ENCODE measurements at regions not wholly inside any gene's neighbourhood (a gene's known extent, or its start where the extent isn't known, plus 50 kb on each side); places are given as distances from the start of the nearest gene placed in this dataset.

- Histone ChIP-seq H3K27ac (no peak overlapping the region), H3K27me3 (no peaks in the 10 kb centered on the region), H3K4me1 (ENCODE audit: low read depth) (peaks cover 3% of the 10 kb centered on the region), H3K4me3 (no peak overlapping the region), H3K36me3 (no peaks in the 10 kb centered on the region), H3K9me3 (ENCODE audit: low read depth) (no peaks in the 10 kb centered on the region)
- TF ChIP-seq, protein P1, sequence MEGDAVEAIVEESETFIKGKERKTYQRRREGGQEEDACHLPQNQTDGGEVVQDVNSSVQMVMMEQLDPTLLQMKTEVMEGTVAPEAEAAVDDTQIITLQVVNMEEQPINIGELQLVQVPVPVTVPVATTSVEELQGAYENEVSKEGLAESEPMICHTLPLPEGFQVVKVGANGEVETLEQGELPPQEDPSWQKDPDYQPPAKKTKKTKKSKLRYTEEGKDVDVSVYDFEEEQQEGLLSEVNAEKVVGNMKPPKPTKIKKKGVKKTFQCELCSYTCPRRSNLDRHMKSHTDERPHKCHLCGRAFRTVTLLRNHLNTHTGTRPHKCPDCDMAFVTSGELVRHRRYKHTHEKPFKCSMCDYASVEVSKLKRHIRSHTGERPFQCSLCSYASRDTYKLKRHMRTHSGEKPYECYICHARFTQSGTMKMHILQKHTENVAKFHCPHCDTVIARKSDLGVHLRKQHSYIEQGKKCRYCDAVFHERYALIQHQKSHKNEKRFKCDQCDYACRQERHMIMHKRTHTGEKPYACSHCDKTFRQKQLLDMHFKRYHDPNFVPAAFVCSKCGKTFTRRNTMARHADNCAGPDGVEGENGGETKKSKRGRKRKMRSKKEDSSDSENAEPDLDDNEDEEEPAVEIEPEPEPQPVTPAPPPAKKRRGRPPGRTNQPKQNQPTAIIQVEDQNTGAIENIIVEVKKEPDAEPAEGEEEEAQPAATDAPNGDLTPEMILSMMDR (IDR thresholded peaks at IDR 0.05; ENCODE audit: low read depth, low read length): no peak
- no peak for DNase-seq (ENCODE audit: low read depth in 1 of 2, low spot score in 1 of 2)
These were observed 200.8 kb downstream of the DIRAS2 start for GRCh38 chr9:90441814-90442213.

DNA sequence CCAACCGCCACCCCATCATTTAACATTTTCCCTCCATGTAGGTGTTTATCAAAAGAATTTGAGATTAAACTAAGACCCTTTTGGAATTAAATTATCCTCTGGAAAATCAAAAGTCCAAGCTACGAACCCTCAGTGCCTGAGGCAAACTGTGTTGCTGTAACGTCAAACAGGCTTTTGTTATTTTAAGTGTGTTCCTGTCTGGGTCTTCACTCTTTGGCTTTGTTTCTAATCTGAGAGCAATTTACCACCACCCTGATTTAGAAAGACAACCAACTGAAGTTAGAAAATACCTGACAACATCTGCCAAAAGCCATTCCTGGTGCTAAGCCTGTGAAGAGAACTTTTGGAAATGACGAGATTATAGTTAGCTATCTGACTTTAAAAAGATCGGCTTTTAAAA lies 199.9 kb downstream of the DIRAS2 start:
- Histone ChIP-seq H3K4me3 (no peak overlapping the region), H3K36me3 (no peaks in the 10 kb centered on the region), H3K27ac (no peak overlapping the region), H3K4me1 (ENCODE audit: low read depth) (peaks cover 3% of the 10 kb centered on the region), H3K27me3 (no peaks in the 10 kb centered on the region), H3K9me3 (ENCODE audit: low read depth) (no peaks in the 10 kb centered on the region)
- no peak for DNase-seq (ENCODE audit: low read depth in 1 of 2, low spot score in 1 of 2)
- TF ChIP-seq, protein P1 (IDR thresholded peaks at IDR 0.05; ENCODE audit: low read depth, low read length): no peak

- DNase-seq (ENCODE audit: low read depth in 1 of 2, low spot score in 1 of 2): no peak
- TF ChIP-seq, protein P1 (IDR thresholded peaks at IDR 0.05; ENCODE audit: low read depth, low read length): no peak
- Histone ChIP-seq H3K4me3 (no peak overlapping the region), H3K27ac (no peak overlapping the region), H3K9me3 (ENCODE audit: low read depth) (no peaks in the 10 kb centered on the region), H3K27me3 (no peaks in the 10 kb centered on the region), H3K4me1 (ENCODE audit: low read depth) (peaks cover 3% of the 10 kb centered on the region), H3K36me3 (no peaks in the 10 kb centered on the region)
These were observed 197.9 kb downstream of the DIRAS2 start for GRCh38 chr9:90444609-90445204.

DNA sequence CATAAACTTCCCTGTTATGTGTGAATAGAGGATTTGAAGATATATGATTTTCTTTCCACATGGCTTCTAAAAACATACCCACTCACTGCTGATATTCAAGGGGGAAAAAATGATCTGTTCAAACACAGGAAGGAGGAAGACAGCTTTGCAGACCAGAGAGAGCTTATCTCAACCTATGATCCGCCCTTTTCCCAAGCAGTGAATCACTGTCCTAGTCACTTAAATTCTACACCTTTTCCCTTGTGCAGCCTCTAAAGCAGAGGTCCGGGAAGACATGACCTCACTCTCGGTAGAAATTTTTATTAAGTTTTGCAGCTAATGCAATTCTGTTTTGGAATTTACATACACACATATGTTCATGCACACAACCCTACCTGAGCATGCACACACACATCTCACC lies 197.2 kb downstream of the DIRAS2 start:
- TF ChIP-seq, protein P1 (IDR thresholded peaks at IDR 0.05; ENCODE audit: low read depth, low read length): no peak
- Histone ChIP-seq H3K27ac (no peak overlapping the region), H3K27me3 (no peaks in the 10 kb centered on the region), H3K36me3 (no peaks in the 10 kb centered on the region), H3K9me3 (ENCODE audit: low read depth) (no peaks in the 10 kb centered on the region), H3K4me1 (ENCODE audit: low read depth) (peaks cover 3% of the 10 kb centered on the region), H3K4me3 (no peak overlapping the region)
- DNase-seq (ENCODE audit: low read depth in 1 of 2, low spot score in 1 of 2): no peak

GRCh38 chr9:90446200-90446948 lies 196.2 kb downstream of the DIRAS2 start:
- Histone ChIP-seq H3K36me3 (no peaks in the 10 kb centered on the region), H3K4me1 (ENCODE audit: low read depth) (peaks cover 3% of the 10 kb centered on the region), H3K27me3 (no peaks in the 10 kb centered on the region), H3K4me3 (no peak overlapping the region), H3K9me3 (ENCODE audit: low read depth) (no peaks in the 10 kb centered on the region), H3K27ac (no peak overlapping the region)
- DNase-seq (ENCODE audit: low read depth in 1 of 2, low spot score in 1 of 2): no peak
- TF ChIP-seq, protein P1 (IDR thresholded peaks at IDR 0.05; ENCODE audit: low read depth, low read length): no peak

All from cardiac muscle cell (in vitro differentiated cells and primary cell).